ENCODE measurements at regions not wholly inside any gene's neighbourhood (a gene's known extent, or its start where the extent isn't known, plus 50 kb on each side); places are given as distances from the start of the nearest gene placed in this dataset.

GRCh38 chr21:31521515-31521914 is 138.0 kb upstream of the SOD1 start:
- Histone ChIP-seq H3K4ac (ENCODE audit: low read depth, low read length) (no peak overlapping the region), H3K27ac (ENCODE audit: insufficient read length, low read depth, low read length) (no peak overlapping the region), H2BK15ac (ENCODE audit: low read depth, low read length) (no peak overlapping the region), H3K4me1 (ENCODE audit: insufficient read depth, low read length) (peaks cover 5% of the 10 kb centered on the region; the same call in 1 of the 2 replicates), H4K5ac (ENCODE audit: insufficient read length, low read depth, low read length) (no peak overlapping the region), H3K79me2 (ENCODE audit: insufficient read depth, low read length) (no peaks in the 10 kb centered on the region), H4K20me1 (ENCODE audit: control insufficient read depth, insufficient read depth, insufficient read length) (no peaks in the 10 kb centered on the region), H3K56ac (ENCODE audit: insufficient read length, low read depth, low read length) (no peak overlapping the region), H3K18ac (ENCODE audit: insufficient read length, low read depth, low read length) (no peak overlapping the region), H3K9ac (ENCODE audit: extremely low read depth, insufficient read length, low read length) (no peak overlapping the region), H2BK120ac (ENCODE audit: low read depth, low read length, poor library complexity, severe bottlenecking) (no peak overlapping the region), H3T11ph (ENCODE audit: low read length) (no peak overlapping the region), H3K23me2 (ENCODE audit: insufficient read length, low read depth, low read length, poor library complexity, severe bottlenecking) (no peaks in the 10 kb centered on the region), H3K23ac (ENCODE audit: insufficient read length, low read depth, low read length) (no peak overlapping the region), H2BK20ac (ENCODE audit: low read depth, low read length, poor library complexity, severe bottlenecking) (no peak overlapping the region), H3K9me3 (ENCODE audit: control insufficient read depth, low read depth, low read length) (no peaks in the 10 kb centered on the region), H2BK12ac (ENCODE audit: insufficient read length, low read depth, low read length) (no peak overlapping the region), H3K4me2 (ENCODE audit: insufficient read depth, insufficient read length, low read length) (no peak overlapping the region), H2BK5ac (ENCODE audit: insufficient read length, low read length) (no peak overlapping the region), H4K8ac (replicated peaks; ENCODE audit: insufficient read length, low read depth, low read length) (no peak overlapping the region), H2AFZ (ENCODE audit: low read length) (no peak overlapping the region), H3K27me3 (ENCODE audit: insufficient read depth, low read length) (no peaks in the 10 kb centered on the region), H4K91ac (ENCODE audit: insufficient read length, low read depth, low read length) (no peak overlapping the region), H3K79me1 (ENCODE audit: insufficient read depth, low read depth, low read length, poor library complexity, severe bottlenecking) (no peaks in the 10 kb centered on the region), H3K14ac (ENCODE audit: insufficient read depth, low read length) (no peak overlapping the region), H2AK5ac (ENCODE audit: insufficient read length, low read length) (no peak overlapping the region)
- TF ChIP-seq CTCF (conservative IDR thresholded peaks at IDR 0.05): no peak
- Mint-ChIP-seq H3K27me3 (ENCODE audit: low read depth) (no peaks in the 10 kb centered on the region), H3K4me3 (no peak overlapping the region), H3K9me3 (no peaks in the 10 kb centered on the region; a peak in 1 of 5 replicates), H3K36me3 (ENCODE audit: insufficient read depth in 1 of 3, low read depth in 3 of 3) (no peaks in the 10 kb centered on the region), H3K27ac (no peak overlapping the region), H3K4me1 (peaks cover 26 to 29% of the 10 kb centered on the region in 2 experiments)
- no peak for DNase-seq
- whole genome bisulfite sequencing (ENCODE audit: extremely low coverage, insufficient read length, low lambda C conversion rate): no CpG with 5 or more reads among the region's 3 CpGs
